A673 (cell line): ENCODE measurements at regions not wholly inside any gene's neighbourhood (a gene's known extent, or its start where the extent isn't known, plus 50 kb on each side); places are given as distances from the start of the nearest gene placed in this dataset.

Experiments
- CTCF ChIP-seq: fragments of 300-800, 200-600 bp; sonication (generic); conservative IDR thresholded peaks from 2 replicates; pipeline ENCODE4 v1.5.1; 2017; ENCODE audit warnings: low read depth, mild to moderate bottlenecking, antibody characterized with exemption, low read length, moderate library complexity, mixed read lengths
- EZH2 ChIP-seq: fragments of 200-600 bp; sonication (generic); IDR thresholded peaks from 2 replicates; pipeline ENCODE4 v1.6.1; 2017; ENCODE audit warnings: borderline replicate concordance, low read depth, mild to moderate bottlenecking, mixed read lengths, antibody characterized with exemption, low read length; ENCODE audit not compliant: poor library complexity, severe bottlenecking

- TF ChIP-seq CTCF (no peak), EZH2 (no peak)
Observed at GRCh38 chr20:54337144-54337543, 129.3 kb downstream of the PFDN4 start.
